ENCODE measurements at regions not wholly inside any gene's neighbourhood (a gene's known extent, or its start where the extent isn't known, plus 50 kb on each side); places are given as distances from the start of the nearest gene placed in this dataset.

DNA sequence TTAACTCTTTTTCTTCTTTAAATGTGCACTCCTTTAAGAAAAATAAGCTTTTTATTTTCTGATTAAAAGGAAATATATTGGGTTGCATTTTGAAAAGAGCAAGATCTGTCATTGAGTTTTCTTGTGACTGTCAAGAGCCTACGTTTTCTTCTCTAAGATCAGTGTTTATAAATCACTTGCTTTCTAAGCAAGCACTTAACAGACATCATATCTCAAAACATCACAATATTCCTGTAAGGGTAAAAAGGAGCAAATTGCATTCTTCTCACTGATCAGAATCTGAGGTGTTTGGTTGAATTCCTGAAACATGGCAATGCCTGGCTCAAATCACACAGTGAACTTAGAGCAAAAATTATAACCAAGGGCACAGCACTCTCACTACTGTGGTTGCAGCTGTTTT lies 231.3 kb downstream of the PCDH17 start:
- no peak overlapping the region for H3K4me2 ChIP-seq (ENCODE audit: low read length)
- TF ChIP-seq SMC3 (conservative IDR thresholded peaks at IDR 0.05; ENCODE audit: poor library complexity) (no peak), MXI1 (conservative IDR thresholded peaks at IDR 0.05; ENCODE audit: poor library complexity, severe bottlenecking) (no peak), TAF1 (IDR thresholded peaks at IDR 0.05; ENCODE audit: low read depth) (no peak), POLR2AphosphoS5 (IDR thresholded peaks at IDR 0.05) (peak; percentile 61), EP300 (conservative IDR thresholded peaks at IDR 0.05; ENCODE audit: poor library complexity, severe bottlenecking) (peak; percentile 71), EZH2 (IDR thresholded peaks at IDR 0.05; ENCODE audit: borderline replicate concordance, insufficient read depth, low read length, poor library complexity, severe bottlenecking) (no peak), RAD21 (conservative IDR thresholded peaks at IDR 0.05) (no peak)
- TF ChIP-seq, protein P1, sequence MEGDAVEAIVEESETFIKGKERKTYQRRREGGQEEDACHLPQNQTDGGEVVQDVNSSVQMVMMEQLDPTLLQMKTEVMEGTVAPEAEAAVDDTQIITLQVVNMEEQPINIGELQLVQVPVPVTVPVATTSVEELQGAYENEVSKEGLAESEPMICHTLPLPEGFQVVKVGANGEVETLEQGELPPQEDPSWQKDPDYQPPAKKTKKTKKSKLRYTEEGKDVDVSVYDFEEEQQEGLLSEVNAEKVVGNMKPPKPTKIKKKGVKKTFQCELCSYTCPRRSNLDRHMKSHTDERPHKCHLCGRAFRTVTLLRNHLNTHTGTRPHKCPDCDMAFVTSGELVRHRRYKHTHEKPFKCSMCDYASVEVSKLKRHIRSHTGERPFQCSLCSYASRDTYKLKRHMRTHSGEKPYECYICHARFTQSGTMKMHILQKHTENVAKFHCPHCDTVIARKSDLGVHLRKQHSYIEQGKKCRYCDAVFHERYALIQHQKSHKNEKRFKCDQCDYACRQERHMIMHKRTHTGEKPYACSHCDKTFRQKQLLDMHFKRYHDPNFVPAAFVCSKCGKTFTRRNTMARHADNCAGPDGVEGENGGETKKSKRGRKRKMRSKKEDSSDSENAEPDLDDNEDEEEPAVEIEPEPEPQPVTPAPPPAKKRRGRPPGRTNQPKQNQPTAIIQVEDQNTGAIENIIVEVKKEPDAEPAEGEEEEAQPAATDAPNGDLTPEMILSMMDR (IDR thresholded peaks at IDR 0.05; ENCODE audit: poor library complexity, severe bottlenecking): no peak
- TF ChIP-seq, protein P2, sequence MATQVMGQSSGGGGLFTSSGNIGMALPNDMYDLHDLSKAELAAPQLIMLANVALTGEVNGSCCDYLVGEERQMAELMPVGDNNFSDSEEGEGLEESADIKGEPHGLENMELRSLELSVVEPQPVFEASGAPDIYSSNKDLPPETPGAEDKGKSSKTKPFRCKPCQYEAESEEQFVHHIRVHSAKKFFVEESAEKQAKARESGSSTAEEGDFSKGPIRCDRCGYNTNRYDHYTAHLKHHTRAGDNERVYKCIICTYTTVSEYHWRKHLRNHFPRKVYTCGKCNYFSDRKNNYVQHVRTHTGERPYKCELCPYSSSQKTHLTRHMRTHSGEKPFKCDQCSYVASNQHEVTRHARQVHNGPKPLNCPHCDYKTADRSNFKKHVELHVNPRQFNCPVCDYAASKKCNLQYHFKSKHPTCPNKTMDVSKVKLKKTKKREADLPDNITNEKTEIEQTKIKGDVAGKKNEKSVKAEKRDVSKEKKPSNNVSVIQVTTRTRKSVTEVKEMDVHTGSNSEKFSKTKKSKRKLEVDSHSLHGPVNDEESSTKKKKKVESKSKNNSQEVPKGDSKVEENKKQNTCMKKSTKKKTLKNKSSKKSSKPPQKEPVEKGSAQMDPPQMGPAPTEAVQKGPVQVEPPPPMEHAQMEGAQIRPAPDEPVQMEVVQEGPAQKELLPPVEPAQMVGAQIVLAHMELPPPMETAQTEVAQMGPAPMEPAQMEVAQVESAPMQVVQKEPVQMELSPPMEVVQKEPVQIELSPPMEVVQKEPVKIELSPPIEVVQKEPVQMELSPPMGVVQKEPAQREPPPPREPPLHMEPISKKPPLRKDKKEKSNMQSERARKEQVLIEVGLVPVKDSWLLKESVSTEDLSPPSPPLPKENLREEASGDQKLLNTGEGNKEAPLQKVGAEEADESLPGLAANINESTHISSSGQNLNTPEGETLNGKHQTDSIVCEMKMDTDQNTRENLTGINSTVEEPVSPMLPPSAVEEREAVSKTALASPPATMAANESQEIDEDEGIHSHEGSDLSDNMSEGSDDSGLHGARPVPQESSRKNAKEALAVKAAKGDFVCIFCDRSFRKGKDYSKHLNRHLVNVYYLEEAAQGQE (IDR thresholded peaks at IDR 0.05; ENCODE audit: borderline replicate concordance): peak; percentile 19

DNA sequence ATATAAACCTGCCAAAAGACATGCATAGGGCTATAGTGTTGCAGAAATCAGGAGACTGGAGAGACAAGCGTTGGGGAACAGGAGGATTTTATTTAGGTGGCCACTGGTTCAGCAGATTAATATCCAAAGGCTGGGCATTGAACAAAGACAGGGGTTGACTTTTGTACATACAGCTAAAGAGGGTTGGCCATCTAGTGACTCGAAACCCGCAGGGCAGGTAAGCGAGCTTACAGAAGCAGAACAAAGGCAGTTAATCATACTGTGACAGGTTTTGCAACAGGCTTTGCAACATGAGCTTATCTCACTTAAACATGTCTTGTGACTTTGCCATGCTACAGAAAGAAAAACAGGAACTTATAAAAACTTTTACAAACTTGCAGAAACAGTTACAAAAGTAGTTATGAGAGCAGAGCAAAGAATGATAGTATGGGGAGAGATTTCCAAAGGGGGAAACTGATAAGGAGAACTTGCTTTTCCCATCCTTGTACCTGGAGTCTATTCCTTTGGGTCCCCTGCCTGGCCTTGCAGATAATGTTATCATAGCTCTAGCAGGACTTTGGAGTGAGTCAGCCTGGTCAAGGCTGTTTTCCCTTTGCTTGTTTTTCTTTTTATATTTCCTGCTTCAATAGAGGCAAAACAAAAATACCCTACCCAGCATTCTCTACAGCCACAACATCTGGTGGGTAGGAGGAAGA lies 234.2 kb downstream of the PCDH17 start:
- no peak for TF ChIP-seq POLR2AphosphoS5 (IDR thresholded peaks at IDR 0.05)

More for the DNA sequence above, 231.3 kb downstream of the PCDH17 start:
- Histone ChIP-seq H3K36me3 (ENCODE audit: insufficient read depth, low read length) (no peaks in the 10 kb centered on the region), H3K9me3 (ENCODE audit: low read length) (no peaks in the 10 kb centered on the region), H3K27ac (ENCODE audit: low read length) (no peak overlapping the region), H4K20me1 (ENCODE audit: insufficient read depth) (no peaks in the 10 kb centered on the region), H3K4me3 (ENCODE audit: low read length) (no peak overlapping the region), H3K9me2 (ENCODE audit: insufficient read depth, low read length) (no peaks in the 10 kb centered on the region), H3K27me3 (ENCODE audit: insufficient read depth, low read depth, low read length) (no peaks in the 10 kb centered on the region), H3K79me2 (replicated peaks; ENCODE audit: insufficient read depth, low read length) (no peaks in the 10 kb centered on the region), H3K9ac (ENCODE audit: low read length) (no peak overlapping the region), H2AFZ (ENCODE audit: low read depth, low read length) (no peak overlapping the region), H3F3A (ENCODE audit: insufficient read depth, low read length, poor library complexity, severe bottlenecking) (no peaks in the 10 kb centered on the region)

More for the DNA sequence above, 234.2 kb downstream of the PCDH17 start:
- no peaks in the 10 kb centered on the region for H3K9me3 ChIP-seq (ENCODE audit: low read length)
- H3K9ac ChIP-seq (ENCODE audit: low read length): no peak overlapping the region
- no peaks in the 10 kb centered on the region for H3F3A ChIP-seq (ENCODE audit: insufficient read depth, low read length, poor library complexity, severe bottlenecking)
- no peak overlapping the region for H2AFZ ChIP-seq (ENCODE audit: low read depth, low read length)
- no peaks in the 10 kb centered on the region for H3K36me3 ChIP-seq (ENCODE audit: insufficient read depth, low read length)
- H3K4me2 ChIP-seq (ENCODE audit: low read length): no peak overlapping the region
- no peaks in the 10 kb centered on the region for H4K20me1 ChIP-seq (ENCODE audit: insufficient read depth)
- H3K27me3 ChIP-seq (ENCODE audit: insufficient read depth, low read depth, low read length): no peaks in the 10 kb centered on the region
- no peak overlapping the region for H3K4me3 ChIP-seq (ENCODE audit: low read length)
- no peaks in the 10 kb centered on the region for H3K79me2 ChIP-seq (replicated peaks; ENCODE audit: insufficient read depth, low read length)
- H3K27ac ChIP-seq (ENCODE audit: low read length): no peak overlapping the region
- H3K9me2 ChIP-seq (ENCODE audit: insufficient read depth, low read length): no peaks in the 10 kb centered on the region
